ENCODE measurements at regions not wholly inside any gene's neighbourhood (a gene's known extent, or its start where the extent isn't known, plus 50 kb on each side); places are given as distances from the start of the nearest gene placed in this dataset.
"Not testable (repeated sequence)": the region's sequence is repeated elsewhere in the genome, so short reads cannot be mapped to it uniquely, and the experiment has no call there.

DNA sequence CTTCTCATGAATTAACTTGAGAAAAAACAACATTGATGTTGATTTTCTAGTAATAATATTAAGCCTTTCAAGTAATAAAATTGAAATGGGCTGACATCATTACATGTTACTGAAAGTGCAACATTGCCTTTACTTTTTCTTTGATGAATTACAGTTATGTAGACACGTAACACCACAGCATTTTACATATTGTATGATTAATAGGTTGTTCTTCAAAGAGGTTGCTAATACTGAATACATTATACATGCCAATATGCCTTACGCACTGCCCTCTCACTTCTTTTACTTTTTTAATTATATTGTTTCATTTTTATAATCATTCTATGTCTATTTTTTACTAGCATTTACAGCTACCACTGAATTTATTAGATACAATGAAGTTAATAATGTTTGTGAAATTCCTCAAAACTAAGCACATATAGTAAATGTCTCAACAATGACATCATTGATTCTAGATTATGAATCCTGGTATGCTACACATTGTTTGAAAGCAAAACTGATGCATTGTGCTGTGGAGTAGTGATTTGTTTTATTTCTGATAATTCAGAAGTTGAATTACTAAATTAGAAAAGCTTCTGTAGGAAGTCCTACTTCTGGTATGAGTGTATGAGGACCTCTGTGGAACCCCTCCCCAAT is 464.4 kb upstream of the IZUMO3 start:
- no peak overlapping the region for H3K27ac Mint-ChIP-seq
- no peak for DNase-seq (ENCODE audit: low spot score in 2 of 2, unreplicated experiment in 2 of 2)
- no peaks in the 10 kb centered on the region for H3K4me1 Mint-ChIP-seq
- no peak for TF ChIP-seq CTCF (IDR thresholded peaks at IDR 0.05; ENCODE audit: unreplicated experiment)
- H3K36me3 Mint-ChIP-seq, result no peaks in the 10 kb centered on the region
- H3K9me3 Mint-ChIP-seq, result no peaks in the 10 kb centered on the region
- H3K27me3 Mint-ChIP-seq (ENCODE audit: low read depth), result peaks cover 3% of the 10 kb centered on the region
- H3K4me3 Mint-ChIP-seq, result no peak overlapping the region

GRCh38 chr9:25003686-25004085 is 458.0 kb upstream of the IZUMO3 start:
- no peaks in the 10 kb centered on the region for H3K36me3 Mint-ChIP-seq
- no peak overlapping the region for H3K27ac Mint-ChIP-seq
- H3K9me3 Mint-ChIP-seq, result peaks cover 11% of the 10 kb centered on the region
- TF ChIP-seq CTCF (IDR thresholded peaks at IDR 0.05; ENCODE audit: unreplicated experiment), result no peak
- H3K27me3 Mint-ChIP-seq (ENCODE audit: low read depth), result peaks cover 13% of the 10 kb centered on the region
- no peaks in the 10 kb centered on the region for H3K4me1 Mint-ChIP-seq
- DNase-seq (ENCODE audit: low spot score in 2 of 2, unreplicated experiment in 2 of 2), result no peak
- no peak overlapping the region for H3K4me3 Mint-ChIP-seq

DNA sequence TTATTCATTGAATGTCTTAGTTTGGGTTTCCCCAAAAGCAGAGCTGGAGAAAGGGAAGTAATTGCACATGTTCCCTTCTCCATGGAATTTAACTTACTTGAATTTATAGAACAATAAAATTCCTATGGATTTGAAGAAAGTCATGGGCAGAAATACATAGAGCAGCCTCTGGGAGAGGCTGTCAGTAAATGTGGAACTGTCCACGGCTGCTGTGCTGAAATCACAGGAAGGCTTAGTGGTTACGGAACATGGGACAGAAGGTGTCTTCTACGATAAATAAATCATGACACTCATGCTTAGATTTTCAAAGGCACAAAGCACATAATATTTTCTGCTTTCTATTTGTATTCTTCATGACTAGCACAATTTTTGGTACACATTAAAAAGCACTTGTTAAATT is 440.6 kb upstream of the IZUMO3 start:
- Mint-ChIP-seq H3K27ac (no peak overlapping the region), H3K36me3 (no peaks in the 10 kb centered on the region), H3K27me3 (ENCODE audit: low read depth) (peaks cover 4% of the 10 kb centered on the region), H3K4me1 (no peaks in the 10 kb centered on the region), H3K4me3 (no peak overlapping the region), H3K9me3 (peaks cover 3% of the 10 kb centered on the region)
- no peak for DNase-seq (ENCODE audit: low spot score in 2 of 2, unreplicated experiment in 2 of 2)
- no peak for TF ChIP-seq CTCF (IDR thresholded peaks at IDR 0.05; ENCODE audit: unreplicated experiment)

- H3K4me1 Mint-ChIP-seq; H3K36me3 Mint-ChIP-seq; H3K27ac Mint-ChIP-seq; H3K27me3 Mint-ChIP-seq (ENCODE audit: low read depth); H3K4me3 Mint-ChIP-seq; DNase-seq (ENCODE audit: low spot score in 2 of 2, unreplicated experiment in 2 of 2): not testable (repeated sequence)
- H3K9me3 Mint-ChIP-seq, result peaks cover 16% of the 10 kb centered on the region
Observed at GRCh38 chr9:24970780-24971179, 425.1 kb upstream of the IZUMO3 start.

GRCh38 chr9:24961762-24962161 is 416.1 kb upstream of the IZUMO3 start:
- Mint-ChIP-seq H3K4me1 (peaks cover 8% of the 10 kb centered on the region), H3K27ac (no peak overlapping the region), H3K27me3 (ENCODE audit: low read depth) (no peaks in the 10 kb centered on the region), H3K9me3 (no peaks in the 10 kb centered on the region), H3K4me3 (no peak overlapping the region), H3K36me3 (no peaks in the 10 kb centered on the region)
- TF ChIP-seq CTCF (IDR thresholded peaks at IDR 0.05; ENCODE audit: unreplicated experiment), result no peak
- DNase-seq (ENCODE audit: low spot score in 2 of 2, unreplicated experiment in 2 of 2), result no peak

DNA sequence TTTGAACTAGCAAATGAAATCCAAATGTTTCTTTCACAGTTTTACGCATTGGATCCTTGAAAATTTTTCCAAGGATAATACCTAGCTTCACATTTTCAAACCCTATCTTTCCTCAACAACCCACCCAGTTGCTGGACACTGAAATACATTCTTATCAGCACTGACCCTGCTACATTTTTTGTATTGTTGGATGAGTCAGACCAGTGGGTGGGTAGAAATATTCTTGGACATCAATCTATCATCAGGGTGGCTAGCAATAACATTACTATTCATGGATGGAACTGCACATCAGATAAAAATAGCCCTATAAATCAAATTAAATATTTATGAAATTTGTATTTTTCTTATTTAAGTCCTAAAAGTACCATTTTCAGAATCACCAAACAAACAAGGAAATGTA is 407.4 kb upstream of the IZUMO3 start:
- Mint-ChIP-seq H3K4me3 (no peak overlapping the region), H3K9me3 (peaks cover 3% of the 10 kb centered on the region), H3K27ac (no peak overlapping the region), H3K27me3 (ENCODE audit: low read depth) (no peaks in the 10 kb centered on the region), H3K4me1 (no peaks in the 10 kb centered on the region), H3K36me3 (no peaks in the 10 kb centered on the region)
- no peak for DNase-seq (ENCODE audit: low spot score in 2 of 2, unreplicated experiment in 2 of 2)
- TF ChIP-seq CTCF (IDR thresholded peaks at IDR 0.05; ENCODE audit: unreplicated experiment), result no peak

Data from mesothelial cell of epicardium (in vitro differentiated cells).